ENCODE measurements at regions not wholly inside any gene's neighbourhood (a gene's known extent, or its start where the extent isn't known, plus 50 kb on each side); places are given as distances from the start of the nearest gene placed in this dataset.

- H3K4me3 ChIP-seq (ENCODE audit: low read depth in 1 of 2, low read length in 2 of 2), result no peak overlapping the region
- H3K4me1 ChIP-seq (ENCODE audit: insufficient read depth, low read length), result no peaks in the 10 kb centered on the region
- H3K9me3 ChIP-seq (ENCODE audit: low read length), result no peaks in the 10 kb centered on the region
Measured at GRCh38 chr11:37506531-37506930, 908.5 kb upstream of the RAG2 start.

GRCh38 chr11:37505406-37505805, 907.4 kb upstream of the RAG2 start:
- no peaks in the 10 kb centered on the region for H3K36me3 ChIP-seq (ENCODE audit: insufficient read depth, low read length)
- no peaks in the 10 kb centered on the region for H3K9me3 ChIP-seq (ENCODE audit: low read length)
- no peak overlapping the region for H3K27ac ChIP-seq (ENCODE audit: low read depth, low read length)
- no peak overlapping the region for H3K9ac ChIP-seq (ENCODE audit: low read length)
- no peak overlapping the region for H3K4me3 ChIP-seq (ENCODE audit: low read depth in 1 of 2, low read length in 2 of 2)
- no peaks in the 10 kb centered on the region for H3K4me1 ChIP-seq (ENCODE audit: insufficient read depth, low read length)
- H3K27me3 ChIP-seq (ENCODE audit: control insufficient read depth in 1 of 2, insufficient read depth in 2 of 2, low read length in 2 of 2), result no peaks in the 10 kb centered on the region

More at GRCh38 chr11:37506531-37506930, 908.5 kb upstream of the RAG2 start:
- no peaks in the 10 kb centered on the region for H3K27me3 ChIP-seq (ENCODE audit: control insufficient read depth in 1 of 2, insufficient read depth in 2 of 2, low read length in 2 of 2)
- H3K27ac ChIP-seq (ENCODE audit: low read depth, low read length), result no peak overlapping the region
- no peak overlapping the region for H3K9ac ChIP-seq (ENCODE audit: low read length)
- no peaks in the 10 kb centered on the region for H3K36me3 ChIP-seq (ENCODE audit: insufficient read depth, low read length)

- no peak overlapping the region for H3K4me3 ChIP-seq (ENCODE audit: low read depth in 1 of 2, low read length in 2 of 2)
- H3K9ac ChIP-seq (ENCODE audit: low read length), result no peak overlapping the region
- no peaks in the 10 kb centered on the region for H3K4me1 ChIP-seq (ENCODE audit: insufficient read depth, low read length)
- H3K27ac ChIP-seq (ENCODE audit: low read depth, low read length), result no peak overlapping the region
- no peaks in the 10 kb centered on the region for H3K27me3 ChIP-seq (ENCODE audit: control insufficient read depth in 1 of 2, insufficient read depth in 2 of 2, low read length in 2 of 2)
- H3K9me3 ChIP-seq (ENCODE audit: low read length), result no peaks in the 10 kb centered on the region
- H3K36me3 ChIP-seq (ENCODE audit: insufficient read depth, low read length), result no peaks in the 10 kb centered on the region
Measured at GRCh38 chr11:37504921-37505320, 906.9 kb upstream of the RAG2 start.

- no peak overlapping the region for H3K27ac ChIP-seq (ENCODE audit: low read depth, low read length)
- no peak overlapping the region for H3K4me3 ChIP-seq (ENCODE audit: low read depth in 1 of 2, low read length in 2 of 2)
- no peaks in the 10 kb centered on the region for H3K36me3 ChIP-seq (ENCODE audit: insufficient read depth, low read length)
- no peaks in the 10 kb centered on the region for H3K9me3 ChIP-seq (ENCODE audit: low read length)
- H3K4me1 ChIP-seq (ENCODE audit: insufficient read depth, low read length), result no peaks in the 10 kb centered on the region
- no peaks in the 10 kb centered on the region for H3K27me3 ChIP-seq (ENCODE audit: control insufficient read depth in 1 of 2, insufficient read depth in 2 of 2, low read length in 2 of 2)
- no peak overlapping the region for H3K9ac ChIP-seq (ENCODE audit: low read length)
Measured at GRCh38 chr11:37504060-37504611, 906.1 kb upstream of the RAG2 start.

GRCh38 chr11:37503411-37504059, 905.5 kb upstream of the RAG2 start:
- Histone ChIP-seq H3K27me3 (ENCODE audit: control insufficient read depth in 1 of 2, insufficient read depth in 2 of 2, low read length in 2 of 2) (no peaks in the 10 kb centered on the region), H3K27ac (ENCODE audit: low read depth, low read length) (no peak overlapping the region), H3K9ac (ENCODE audit: low read length) (no peak overlapping the region), H3K9me3 (ENCODE audit: low read length) (no peaks in the 10 kb centered on the region), H3K4me1 (ENCODE audit: insufficient read depth, low read length) (no peaks in the 10 kb centered on the region), H3K36me3 (ENCODE audit: insufficient read depth, low read length) (no peaks in the 10 kb centered on the region), H3K4me3 (ENCODE audit: low read depth in 1 of 2, low read length in 2 of 2) (no peak overlapping the region)

- no peaks in the 10 kb centered on the region for H3K4me1 ChIP-seq (ENCODE audit: insufficient read depth, low read length)
- no peaks in the 10 kb centered on the region for H3K36me3 ChIP-seq (ENCODE audit: insufficient read depth, low read length)
- H3K9me3 ChIP-seq (ENCODE audit: low read length), result no peaks in the 10 kb centered on the region
- no peak overlapping the region for H3K9ac ChIP-seq (ENCODE audit: low read length)
- H3K27me3 ChIP-seq (ENCODE audit: control insufficient read depth in 1 of 2, insufficient read depth in 2 of 2, low read length in 2 of 2), result no peaks in the 10 kb centered on the region
- no peak overlapping the region for H3K27ac ChIP-seq (ENCODE audit: low read depth, low read length)
- no peak overlapping the region for H3K4me3 ChIP-seq (ENCODE audit: low read depth in 1 of 2, low read length in 2 of 2)
Measured at GRCh38 chr11:37502202-37502601, 904.2 kb upstream of the RAG2 start.

- Histone ChIP-seq H3K4me1 (ENCODE audit: insufficient read depth, low read length) (no peaks in the 10 kb centered on the region), H3K27ac (ENCODE audit: low read depth, low read length) (no peak overlapping the region), H3K9ac (ENCODE audit: low read length) (no peak overlapping the region), H3K9me3 (ENCODE audit: low read length) (no peaks in the 10 kb centered on the region), H3K4me3 (ENCODE audit: low read depth in 1 of 2, low read length in 2 of 2) (no peak overlapping the region), H3K36me3 (ENCODE audit: insufficient read depth, low read length) (no peaks in the 10 kb centered on the region), H3K27me3 (ENCODE audit: control insufficient read depth in 1 of 2, insufficient read depth in 2 of 2, low read length in 2 of 2) (no peaks in the 10 kb centered on the region)
Measured at GRCh38 chr11:37500425-37500824, 902.4 kb upstream of the RAG2 start.

- H3K9ac ChIP-seq (ENCODE audit: low read length), result no peak overlapping the region
- H3K36me3 ChIP-seq (ENCODE audit: insufficient read depth, low read length), result no peaks in the 10 kb centered on the region
- H3K27ac ChIP-seq (ENCODE audit: low read depth, low read length), result no peak overlapping the region
- H3K4me3 ChIP-seq (ENCODE audit: low read depth in 1 of 2, low read length in 2 of 2), result no peak overlapping the region
- no peaks in the 10 kb centered on the region for H3K9me3 ChIP-seq (ENCODE audit: low read length)
- H3K27me3 ChIP-seq (ENCODE audit: control insufficient read depth in 1 of 2, insufficient read depth in 2 of 2, low read length in 2 of 2), result no peaks in the 10 kb centered on the region
- H3K4me1 ChIP-seq (ENCODE audit: insufficient read depth, low read length), result no peaks in the 10 kb centered on the region
Measured at GRCh38 chr11:37497326-37497725, 899.3 kb upstream of the RAG2 start.

GRCh38 chr11:37496201-37496600, 898.2 kb upstream of the RAG2 start:
- Histone ChIP-seq H3K9ac (ENCODE audit: low read length) (no peak overlapping the region), H3K4me1 (ENCODE audit: insufficient read depth, low read length) (no peaks in the 10 kb centered on the region), H3K36me3 (ENCODE audit: insufficient read depth, low read length) (no peaks in the 10 kb centered on the region), H3K27me3 (ENCODE audit: control insufficient read depth in 1 of 2, insufficient read depth in 2 of 2, low read length in 2 of 2) (no peaks in the 10 kb centered on the region), H3K9me3 (ENCODE audit: low read length) (no peaks in the 10 kb centered on the region), H3K4me3 (ENCODE audit: low read depth in 1 of 2, low read length in 2 of 2) (no peak overlapping the region), H3K27ac (ENCODE audit: low read depth, low read length) (no peak overlapping the region)

- H3K27ac ChIP-seq (ENCODE audit: low read depth, low read length), result no peak overlapping the region
- H3K36me3 ChIP-seq (ENCODE audit: insufficient read depth, low read length), result no peaks in the 10 kb centered on the region
- H3K4me3 ChIP-seq (ENCODE audit: low read depth in 1 of 2, low read length in 2 of 2), result no peak overlapping the region
- H3K9ac ChIP-seq (ENCODE audit: low read length), result no peak overlapping the region
- no peaks in the 10 kb centered on the region for H3K4me1 ChIP-seq (ENCODE audit: insufficient read depth, low read length)
- no peaks in the 10 kb centered on the region for H3K9me3 ChIP-seq (ENCODE audit: low read length)
- H3K27me3 ChIP-seq (ENCODE audit: control insufficient read depth in 1 of 2, insufficient read depth in 2 of 2, low read length in 2 of 2), result no peaks in the 10 kb centered on the region
Measured at GRCh38 chr11:37484298-37484697, 886.3 kb upstream of the RAG2 start.

GRCh38 chr11:37483761-37484160, 885.7 kb upstream of the RAG2 start:
- Histone ChIP-seq H3K4me3 (ENCODE audit: low read depth in 1 of 2, low read length in 2 of 2) (no peak overlapping the region), H3K9ac (ENCODE audit: low read length) (no peak overlapping the region), H3K27me3 (ENCODE audit: control insufficient read depth in 1 of 2, insufficient read depth in 2 of 2, low read length in 2 of 2) (no peaks in the 10 kb centered on the region), H3K9me3 (ENCODE audit: low read length) (no peaks in the 10 kb centered on the region), H3K27ac (ENCODE audit: low read depth, low read length) (no peak overlapping the region), H3K4me1 (ENCODE audit: insufficient read depth, low read length) (no peaks in the 10 kb centered on the region), H3K36me3 (ENCODE audit: insufficient read depth, low read length) (no peaks in the 10 kb centered on the region)

- Histone ChIP-seq H3K36me3 (ENCODE audit: insufficient read depth, low read length) (no peaks in the 10 kb centered on the region), H3K27ac (ENCODE audit: low read depth, low read length) (no peak overlapping the region), H3K9ac (ENCODE audit: low read length) (no peak overlapping the region), H3K4me1 (ENCODE audit: insufficient read depth, low read length) (no peaks in the 10 kb centered on the region), H3K4me3 (ENCODE audit: low read depth in 1 of 2, low read length in 2 of 2) (no peak overlapping the region), H3K9me3 (ENCODE audit: low read length) (no peaks in the 10 kb centered on the region), H3K27me3 (ENCODE audit: control insufficient read depth in 1 of 2, insufficient read depth in 2 of 2, low read length in 2 of 2) (no peaks in the 10 kb centered on the region)
Measured at GRCh38 chr11:37474889-37475288, 876.9 kb upstream of the RAG2 start.

Data from muscle layer of colon (tissue), 2 donors.